OCI-LY1 (cell line): ENCODE measurements at regions not wholly inside any gene's neighbourhood (a gene's known extent, or its start where the extent isn't known, plus 50 kb on each side); places are given as distances from the start of the nearest gene placed in this dataset.

Experiments used
- H2AFZ ChIP-seq: fragments of 200-600 bp; sonication (generic), shearing (Covaris generic); 2 replicates; pipeline ENCODE4 v1.6.0; 2014; ENCODE audit warnings: antibody characterized with exemption, mild to moderate bottlenecking, low read length
- H3F3A ChIP-seq: fragments of 200-600 bp; sonication (generic), shearing (Covaris generic); 2 replicates; pipeline ENCODE4 v1.6.0; 2014; ENCODE audit warnings: mild to moderate bottlenecking, antibody characterized with exemption, low read length, moderate library complexity; ENCODE audit not compliant: insufficient read depth
- H3K27ac ChIP-seq: fragments of 200-600 bp; sonication (generic); 2 replicates; pipeline ENCODE4 v1.5.1; 2014; ENCODE audit warnings: low read length, mixed run types, mild to moderate bottlenecking, low read depth; ENCODE audit not compliant: poor library complexity, severe bottlenecking
- H3K27me3 ChIP-seq: fragments of 200-600 bp; sonication (generic); 2 replicates; pipeline ENCODE4 v1.6.0; 2014; ENCODE audit warnings: antibody characterized with exemption, mild to moderate bottlenecking, low read length, moderate library complexity; ENCODE audit not compliant: insufficient read depth
- H3K36me3 ChIP-seq: fragments of 200-600 bp; sonication (generic); 2 replicates; pipeline ENCODE4 v1.6.1; 2014; ENCODE audit warnings: mild to moderate bottlenecking, antibody characterized with exemption, low read length, moderate library complexity, mixed read lengths; ENCODE audit not compliant: insufficient read depth
- H3K4me1 ChIP-seq: fragments of 200-600 bp; sonication (generic); 2 replicates; pipeline ENCODE4 v1.5.1; 2014; ENCODE audit warnings: mild to moderate bottlenecking, low read length, moderate library complexity; ENCODE audit not compliant: insufficient read depth, severe bottlenecking
- H3K4me2 ChIP-seq: fragments of 200-600 bp; sonication (generic), shearing (Covaris generic); 2 replicates; pipeline ENCODE4 v1.6.1; 2014; ENCODE audit warnings: low read length
- H3K4me3 ChIP-seq: fragments of 200-600 bp; sonication (generic); 2 replicates; pipeline ENCODE4 v1.5.1; 2014; ENCODE audit warnings: low read length, low read depth, mild to moderate bottlenecking, mixed read lengths; ENCODE audit not compliant: poor library complexity, severe bottlenecking
- H3K79me2 ChIP-seq: fragments of 200-600 bp; shearing (Covaris generic); 2 replicates; pipeline ENCODE4 v1.6.1; 2016; ENCODE audit warnings: mixed run types, low read length, mixed read lengths; ENCODE audit not compliant: insufficient read depth
- H3K9ac ChIP-seq: fragments of 200-600 bp; sonication (generic), shearing (Covaris generic); 2 replicates; pipeline ENCODE4 v1.6.1; 2014; ENCODE audit warnings: mild to moderate bottlenecking, low read length, mixed read lengths
- H3K9me2 ChIP-seq: fragments of 200-600 bp; sonication (generic), shearing (Covaris generic); 2 replicates; pipeline ENCODE4 v1.6.1; 2014; ENCODE audit warnings: low read depth, mild to moderate bottlenecking, low read length, mixed read lengths
- H3K9me3 ChIP-seq: fragments of 200-600 bp; shearing (Covaris generic); 2 replicates; pipeline ENCODE4 v1.6.1; 2014; ENCODE audit warnings: low read length, mixed read lengths
- H4K20me1 ChIP-seq: fragments of 200-600 bp; sonication (generic), shearing (Covaris generic); 2 replicates; pipeline ENCODE4 v1.6.0; 2016; ENCODE audit warnings: mild to moderate bottlenecking, low read length; ENCODE audit not compliant: insufficient read depth
- CTCF ChIP-seq: fragments of 200-600 bp; sonication (generic), shearing (Covaris generic); IDR thresholded peaks from 2 replicates; pipeline ENCODE4 v1.5.1; 2017; ENCODE audit warnings: mild to moderate bottlenecking, antibody characterized with exemption, low read length, moderate library complexity, mixed read lengths
- EZH2 ChIP-seq: fragments of 200-600 bp; sonication (generic), shearing (Covaris generic); IDR thresholded peaks from 2 replicates; pipeline ENCODE4 v1.8.0; 2017; ENCODE audit warnings: borderline replicate concordance, mixed run types, mild to moderate bottlenecking, antibody characterized with exemption, low read length, moderate library complexity, mixed read lengths

- H2AFZ ChIP-seq: no peak overlapping the region
- H3K9me2 ChIP-seq: no peaks in the 10 kb centered on the region
- H3K4me1 ChIP-seq: no peaks in the 10 kb centered on the region
- TF ChIP-seq EZH2 (no peak), CTCF (no peak)
- H3K36me3 ChIP-seq: no peaks in the 10 kb centered on the region
- no peak overlapping the region for H3K9ac ChIP-seq
- no peaks in the 10 kb centered on the region for H3F3A ChIP-seq
- H3K27ac ChIP-seq: no peak overlapping the region
- H3K4me3 ChIP-seq: no peak overlapping the region
- H4K20me1 ChIP-seq: no peaks in the 10 kb centered on the region
- H3K27me3 ChIP-seq: no peaks in the 10 kb centered on the region
- no peaks in the 10 kb centered on the region for H3K79me2 ChIP-seq
- no peaks in the 10 kb centered on the region for H3K9me3 ChIP-seq
- H3K4me2 ChIP-seq: no peak overlapping the region
Observed at GRCh38 chr16:80028581-80029380, 428.2 kb upstream of the MAF start.

- TF ChIP-seq CTCF (no peak), EZH2 (no peak)
- H3K9ac ChIP-seq: no peak overlapping the region
- no peak overlapping the region for H2AFZ ChIP-seq
- H3K9me3 ChIP-seq: no peaks in the 10 kb centered on the region
- H3K9me2 ChIP-seq: no peaks in the 10 kb centered on the region
- H3K4me2 ChIP-seq: no peak overlapping the region
- no peaks in the 10 kb centered on the region for H3K4me1 ChIP-seq
- H3K27ac ChIP-seq: no peak overlapping the region
- no peaks in the 10 kb centered on the region for H3F3A ChIP-seq
- no peaks in the 10 kb centered on the region for H3K79me2 ChIP-seq
- no peaks in the 10 kb centered on the region for H4K20me1 ChIP-seq
- H3K36me3 ChIP-seq: no peaks in the 10 kb centered on the region
- H3K4me3 ChIP-seq: no peak overlapping the region
- H3K27me3 ChIP-seq: no peaks in the 10 kb centered on the region
Observed at GRCh38 chr16:80027007-80027965, 426.7 kb upstream of the MAF start.

- H3K4me1 ChIP-seq: no peaks in the 10 kb centered on the region
- TF ChIP-seq CTCF: no peak
- TF ChIP-seq EZH2: no peak
Observed at GRCh38 chr16:80025236-80025635, 424.7 kb upstream of the MAF start.

More at GRCh38 chr16:80025236-80025635, 424.7 kb upstream of the MAF start:
- H3K79me2 ChIP-seq: no peaks in the 10 kb centered on the region
- no peak overlapping the region for H2AFZ ChIP-seq
- H3K27me3 ChIP-seq: no peaks in the 10 kb centered on the region
- H3K9me3 ChIP-seq: no peaks in the 10 kb centered on the region
- H4K20me1 ChIP-seq: no peaks in the 10 kb centered on the region
- H3K36me3 ChIP-seq: no peaks in the 10 kb centered on the region
- H3K9ac ChIP-seq: no peak overlapping the region
- no peak overlapping the region for H3K4me2 ChIP-seq
- no peak overlapping the region for H3K27ac ChIP-seq
- H3F3A ChIP-seq: no peaks in the 10 kb centered on the region
- H3K4me3 ChIP-seq: no peak overlapping the region
- no peaks in the 10 kb centered on the region for H3K9me2 ChIP-seq
